ENCODE measurements at regions not wholly inside any gene's neighbourhood (a gene's known extent, or its start where the extent isn't known, plus 50 kb on each side); places are given as distances from the start of the nearest gene placed in this dataset.

DNA sequence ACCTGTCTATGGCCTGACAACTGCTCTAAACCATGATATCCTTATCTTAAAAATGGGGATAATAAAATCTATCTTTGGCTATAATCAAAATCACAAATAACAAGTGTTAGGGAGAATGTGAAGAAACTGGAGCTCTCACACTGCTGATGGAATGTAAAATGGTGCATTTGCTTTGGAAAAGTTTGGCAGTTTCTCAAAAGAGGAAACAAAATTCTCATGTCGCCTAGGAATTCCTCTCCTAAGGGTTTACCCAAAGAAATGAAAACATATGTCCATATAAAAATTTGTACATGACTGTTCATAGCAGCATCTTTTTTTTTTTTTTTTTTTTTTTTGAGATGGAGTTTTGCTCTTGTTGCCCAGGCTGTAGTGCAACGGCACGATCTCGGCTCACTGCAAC, 64.3 kb downstream of the ZNF281 start:
- H3K9me3 ChIP-seq: no peaks in the 10 kb centered on the region
- intact Hi-C loops (cut with DNase I; ENCODE audit: low total_unique reads): no loop called here
- no peak overlapping the region for H3K4me3 ChIP-seq
- H3K27ac ChIP-seq: no peak overlapping the region
- H3K36me3 ChIP-seq: no peaks in the 10 kb centered on the region
- no peak for DNase-seq
- H3K27me3 ChIP-seq: no peaks in the 10 kb centered on the region
- no peaks in the 10 kb centered on the region for H3K4me1 ChIP-seq
- TF ChIP-seq, protein P1, sequence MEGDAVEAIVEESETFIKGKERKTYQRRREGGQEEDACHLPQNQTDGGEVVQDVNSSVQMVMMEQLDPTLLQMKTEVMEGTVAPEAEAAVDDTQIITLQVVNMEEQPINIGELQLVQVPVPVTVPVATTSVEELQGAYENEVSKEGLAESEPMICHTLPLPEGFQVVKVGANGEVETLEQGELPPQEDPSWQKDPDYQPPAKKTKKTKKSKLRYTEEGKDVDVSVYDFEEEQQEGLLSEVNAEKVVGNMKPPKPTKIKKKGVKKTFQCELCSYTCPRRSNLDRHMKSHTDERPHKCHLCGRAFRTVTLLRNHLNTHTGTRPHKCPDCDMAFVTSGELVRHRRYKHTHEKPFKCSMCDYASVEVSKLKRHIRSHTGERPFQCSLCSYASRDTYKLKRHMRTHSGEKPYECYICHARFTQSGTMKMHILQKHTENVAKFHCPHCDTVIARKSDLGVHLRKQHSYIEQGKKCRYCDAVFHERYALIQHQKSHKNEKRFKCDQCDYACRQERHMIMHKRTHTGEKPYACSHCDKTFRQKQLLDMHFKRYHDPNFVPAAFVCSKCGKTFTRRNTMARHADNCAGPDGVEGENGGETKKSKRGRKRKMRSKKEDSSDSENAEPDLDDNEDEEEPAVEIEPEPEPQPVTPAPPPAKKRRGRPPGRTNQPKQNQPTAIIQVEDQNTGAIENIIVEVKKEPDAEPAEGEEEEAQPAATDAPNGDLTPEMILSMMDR (IDR thresholded peaks at IDR 0.05): no peak

DNA sequence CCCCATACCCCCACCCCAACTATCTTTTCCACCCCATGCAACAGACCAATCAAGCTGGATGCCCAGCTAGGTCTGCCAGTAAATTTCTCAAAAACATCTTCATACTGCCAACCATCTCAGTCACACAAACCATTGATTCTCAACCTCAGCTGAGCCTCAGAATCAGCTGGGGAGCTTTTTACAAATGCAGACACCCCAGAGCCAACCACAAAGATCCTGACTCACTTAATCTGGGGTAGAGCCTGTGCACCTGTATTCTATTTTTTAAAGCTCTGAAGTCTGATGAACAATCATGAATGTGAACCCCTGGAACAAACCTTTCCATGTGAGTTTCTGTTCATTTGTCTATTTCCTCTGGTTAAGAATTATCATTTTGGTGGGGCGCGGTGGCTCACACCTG, 66.0 kb downstream of the ZNF281 start:
- DNase-seq: no peak
- no peak overlapping the region for H3K27ac ChIP-seq
- no peak overlapping the region for H3K4me3 ChIP-seq
- no peaks in the 10 kb centered on the region for H3K27me3 ChIP-seq
- H3K36me3 ChIP-seq: no peaks in the 10 kb centered on the region
- TF ChIP-seq, protein P1 (IDR thresholded peaks at IDR 0.05): no peak
- intact Hi-C loops (cut with DNase I; ENCODE audit: low total_unique reads): no loop called here
- H3K4me1 ChIP-seq: no peaks in the 10 kb centered on the region
- no peaks in the 10 kb centered on the region for H3K9me3 ChIP-seq

DNA sequence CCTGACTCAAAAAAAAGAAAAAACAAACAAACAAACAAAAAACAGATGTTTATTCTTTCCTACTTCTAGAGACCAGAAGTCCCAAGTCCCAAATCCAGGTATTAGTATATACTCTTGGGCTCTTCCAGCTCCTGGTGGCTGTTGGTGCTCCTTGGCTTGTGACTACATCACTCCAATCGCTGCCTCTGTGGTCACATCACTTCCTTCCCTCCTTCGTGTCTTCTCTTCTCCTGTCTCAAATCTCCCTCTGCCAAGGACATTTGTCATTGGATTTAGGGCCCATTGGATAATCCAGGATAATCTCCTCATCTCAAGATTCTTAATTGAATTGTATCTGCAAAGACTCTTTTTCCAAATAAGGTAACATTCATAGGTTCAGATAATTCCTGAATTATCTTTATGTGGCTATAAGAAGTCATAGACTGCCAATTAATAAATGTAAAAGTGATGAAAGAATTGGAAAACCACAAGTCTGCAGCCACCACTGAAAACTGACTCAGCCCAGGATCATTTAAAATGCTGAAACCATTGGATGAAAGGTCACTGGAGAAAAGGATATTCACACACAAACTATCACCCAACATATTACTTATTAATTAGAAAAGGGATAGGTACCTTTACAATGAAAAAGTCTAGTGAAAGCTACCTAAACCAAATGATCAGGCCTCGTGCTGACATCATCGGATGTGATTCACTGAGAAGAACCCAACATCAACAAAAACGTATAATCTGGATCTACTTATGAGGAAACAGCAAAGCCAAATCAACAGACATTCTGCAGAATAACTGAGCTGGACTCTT, 67.1 kb downstream of the ZNF281 start:
- Histone ChIP-seq H3K27me3 (no peaks in the 10 kb centered on the region), H3K4me3 (no peak overlapping the region), H3K4me1 (no peaks in the 10 kb centered on the region), H3K27ac (no peak overlapping the region), H3K36me3 (no peaks in the 10 kb centered on the region), H3K9me3 (no peaks in the 10 kb centered on the region)
- no peak for DNase-seq
- intact Hi-C loops (cut with DNase I; ENCODE audit: low total_unique reads): no loop called here
- TF ChIP-seq, protein P1 (IDR thresholded peaks at IDR 0.05): no peak

- Histone ChIP-seq H3K9me3 (no peaks in the 10 kb centered on the region), H3K4me3 (no peak overlapping the region), H3K27me3 (no peaks in the 10 kb centered on the region), H3K27ac (no peak overlapping the region), H3K4me1 (no peaks in the 10 kb centered on the region), H3K36me3 (no peaks in the 10 kb centered on the region)
- TF ChIP-seq, protein P1 (IDR thresholded peaks at IDR 0.05): no peak
- DNase-seq: no peak
- intact Hi-C loops (cut with DNase I; ENCODE audit: low total_unique reads): no loop called here
Observed at GRCh38 chr1:200338451-200338850, 71.4 kb downstream of the ZNF281 start.

- TF ChIP-seq, protein P1 (IDR thresholded peaks at IDR 0.05): no peak
- no peak for DNase-seq
- Histone ChIP-seq H3K9me3 (no peaks in the 10 kb centered on the region), H3K4me1 (no peaks in the 10 kb centered on the region), H3K27ac (no peak overlapping the region), H3K4me3 (no peak overlapping the region), H3K36me3 (no peaks in the 10 kb centered on the region), H3K27me3 (no peaks in the 10 kb centered on the region)
- intact Hi-C loops (cut with DNase I; ENCODE audit: low total_unique reads): no loop called here
Observed at GRCh38 chr1:200337831-200338230, 72.0 kb downstream of the ZNF281 start.
